NCI-H146 treated with DMSO at 0.1 percent for 48 hours (cell line): ENCODE measurements at regions not wholly inside any gene's neighbourhood (a gene's known extent, or its start where the extent isn't known, plus 50 kb on each side); places are given as distances from the start of the nearest gene placed in this dataset.
A peak's percentile ranks its signal among the peaks of the same experiment; 100 is the strongest.
"Not testable (repeated sequence)": the region's sequence is repeated elsewhere in the genome, so short reads cannot be mapped to it uniquely, and the experiment has no call there.

ENCODE experiments used
- DNase-seq: peaks from one replicate; lab custom pipeline; 2025; ENCODE audit not compliant: unreplicated experiment; lab: John Stamatoyannopoulos, UW

GRCh38 chr4:179361978-179362486 lies 1919.8 kb upstream of the AGA start:
- DNase-seq = no peak

GRCh38 chr4:179365932-179366331 lies 1923.7 kb upstream of the AGA start:
- not testable (repeated sequence) for DNase-seq

GRCh38 chr4:179372242-179372641 lies 1930.0 kb upstream of the AGA start:
- DNase-seq = no peak

- DNase-seq = no peak
Observed at GRCh38 chr4:179372746-179373145, 1930.5 kb upstream of the AGA start.

- DNase-seq = not testable (repeated sequence)
Observed at GRCh38 chr4:179378847-179379246, 1936.6 kb upstream of the AGA start.

GRCh38 chr4:179392787-179393186 lies 1950.5 kb upstream of the AGA start:
- no peak for DNase-seq

GRCh38 chr4:179398414-179398813 lies 1956.2 kb upstream of the AGA start:
- DNase-seq = no peak

- DNase-seq = no peak
Observed at GRCh38 chr4:179399054-179399782, 1957.0 kb upstream of the AGA start.

- no peak for DNase-seq
Observed at GRCh38 chr4:179415037-179415846, 1973.0 kb upstream of the AGA start.

GRCh38 chr4:179415847-179416223 lies 1973.6 kb upstream of the AGA start:
- peak; percentile 0 for DNase-seq

GRCh38 chr4:179417357-179417756 lies 1975.1 kb upstream of the AGA start:
- no peak for DNase-seq

GRCh38 chr4:179437962-179438361 lies 1995.7 kb upstream of the AGA start:
- DNase-seq = no peak

GRCh38 chr4:179441596-179441995 lies 1999.4 kb upstream of the AGA start:
- DNase-seq = no peak

GRCh38 chr4:179447308-179447707 lies 2005.1 kb upstream of the AGA start:
- no peak for DNase-seq

- DNase-seq = no peak
Observed at GRCh38 chr4:179465131-179465797, 2023.0 kb upstream of the AGA start.

- no peak for DNase-seq
Observed at GRCh38 chr4:179467878-179468277, 2025.6 kb upstream of the AGA start.

GRCh38 chr4:179472164-179472563 lies 2029.9 kb upstream of the AGA start:
- DNase-seq = no peak

GRCh38 chr4:179478608-179479007 lies 2036.4 kb upstream of the AGA start:
- no peak for DNase-seq

GRCh38 chr4:179485781-179486180 lies 2043.5 kb upstream of the AGA start:
- DNase-seq = no peak

GRCh38 chr4:179486570-179487335 lies 2044.5 kb upstream of the AGA start:
- DNase-seq = no peak
